HG02623 (cell line): ENCODE measurements at regions not wholly inside any gene's neighbourhood (a gene's known extent, or its start where the extent isn't known, plus 50 kb on each side); places are given as distances from the start of the nearest gene placed in this dataset.
A peak's percentile ranks its signal among the peaks of the same experiment; 100 is the strongest.

Experiments used
- ATAC-seq: cut with Tn5 transposase; IDR thresholded peaks from one replicate; pipeline ENCODE4 v1.9.1; 2021; ENCODE audit warnings: moderate library complexity; ENCODE audit not compliant: unreplicated experiment

- peak; percentile 13 for ATAC-seq
Measured at GRCh38 chr6:105991561-105992314, 94.4 kb upstream of the PRDM1 start.

GRCh38 chr6:105990151-105990550 is 96.0 kb upstream of the PRDM1 start:
- no peak for ATAC-seq

GRCh38 chr6:105988812-105989577 is 97.1 kb upstream of the PRDM1 start:
- no peak for ATAC-seq

GRCh38 chr6:105988321-105988720 is 97.8 kb upstream of the PRDM1 start:
- no peak for ATAC-seq

- no peak for ATAC-seq
Measured at GRCh38 chr6:105987516-105987915, 98.6 kb upstream of the PRDM1 start.

GRCh38 chr6:105986998-105987397 is 99.1 kb upstream of the PRDM1 start:
- no peak for ATAC-seq

GRCh38 chr6:105985816-105986632 is 100.1 kb upstream of the PRDM1 start:
- no peak for ATAC-seq

GRCh38 chr6:105985098-105985815 is 100.9 kb upstream of the PRDM1 start:
- no peak for ATAC-seq

GRCh38 chr6:105983763-105984162 is 102.4 kb upstream of the PRDM1 start:
- no peak for ATAC-seq

- no peak for ATAC-seq
Measured at GRCh38 chr6:105982761-105983540, 103.2 kb upstream of the PRDM1 start.

GRCh38 chr6:105981888-105982358 is 104.2 kb upstream of the PRDM1 start:
- ATAC-seq = no peak

GRCh38 chr6:105981002-105981887 is 104.9 kb upstream of the PRDM1 start:
- no peak for ATAC-seq

GRCh38 chr6:105978974-105979373 is 107.2 kb upstream of the PRDM1 start:
- no peak for ATAC-seq

GRCh38 chr6:105977934-105978504 is 108.1 kb upstream of the PRDM1 start:
- ATAC-seq = no peak

- ATAC-seq = no peak
Measured at GRCh38 chr6:105974986-105975385, 111.2 kb upstream of the PRDM1 start.

- no peak for ATAC-seq
Measured at GRCh38 chr6:105972440-105972839, 113.7 kb upstream of the PRDM1 start.

- no peak for ATAC-seq
Measured at GRCh38 chr6:105968603-105969333, 117.4 kb upstream of the PRDM1 start.
